GM12873 (cell line): ENCODE measurements at regions not wholly inside any gene's neighbourhood (a gene's known extent, or its start where the extent isn't known, plus 50 kb on each side); places are given as distances from the start of the nearest gene placed in this dataset.

Experiments used
- TF ChIP-seq, protein P1 (sequence below): IDR thresholded peaks from 2 replicates; pipeline ENCODE4 v1.5.1; 2012; ENCODE audit warnings: low read depth, mild to moderate bottlenecking, moderate library complexity, low read length, control low read depth; ENCODE audit not compliant: insufficient read depth; ENCODE audit errors: missing control alignments

GRCh38 chr4:152158225-152158624 lies 377.7 kb downstream of the FBXW7 start:
- TF ChIP-seq, protein P1, sequence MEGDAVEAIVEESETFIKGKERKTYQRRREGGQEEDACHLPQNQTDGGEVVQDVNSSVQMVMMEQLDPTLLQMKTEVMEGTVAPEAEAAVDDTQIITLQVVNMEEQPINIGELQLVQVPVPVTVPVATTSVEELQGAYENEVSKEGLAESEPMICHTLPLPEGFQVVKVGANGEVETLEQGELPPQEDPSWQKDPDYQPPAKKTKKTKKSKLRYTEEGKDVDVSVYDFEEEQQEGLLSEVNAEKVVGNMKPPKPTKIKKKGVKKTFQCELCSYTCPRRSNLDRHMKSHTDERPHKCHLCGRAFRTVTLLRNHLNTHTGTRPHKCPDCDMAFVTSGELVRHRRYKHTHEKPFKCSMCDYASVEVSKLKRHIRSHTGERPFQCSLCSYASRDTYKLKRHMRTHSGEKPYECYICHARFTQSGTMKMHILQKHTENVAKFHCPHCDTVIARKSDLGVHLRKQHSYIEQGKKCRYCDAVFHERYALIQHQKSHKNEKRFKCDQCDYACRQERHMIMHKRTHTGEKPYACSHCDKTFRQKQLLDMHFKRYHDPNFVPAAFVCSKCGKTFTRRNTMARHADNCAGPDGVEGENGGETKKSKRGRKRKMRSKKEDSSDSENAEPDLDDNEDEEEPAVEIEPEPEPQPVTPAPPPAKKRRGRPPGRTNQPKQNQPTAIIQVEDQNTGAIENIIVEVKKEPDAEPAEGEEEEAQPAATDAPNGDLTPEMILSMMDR, result no peak

- TF ChIP-seq, protein P1, result no peak
Measured at GRCh38 chr4:152157629-152158028, 378.3 kb downstream of the FBXW7 start.

GRCh38 chr4:152156442-152156841 lies 379.4 kb downstream of the FBXW7 start:
- TF ChIP-seq, protein P1, result no peak

DNA sequence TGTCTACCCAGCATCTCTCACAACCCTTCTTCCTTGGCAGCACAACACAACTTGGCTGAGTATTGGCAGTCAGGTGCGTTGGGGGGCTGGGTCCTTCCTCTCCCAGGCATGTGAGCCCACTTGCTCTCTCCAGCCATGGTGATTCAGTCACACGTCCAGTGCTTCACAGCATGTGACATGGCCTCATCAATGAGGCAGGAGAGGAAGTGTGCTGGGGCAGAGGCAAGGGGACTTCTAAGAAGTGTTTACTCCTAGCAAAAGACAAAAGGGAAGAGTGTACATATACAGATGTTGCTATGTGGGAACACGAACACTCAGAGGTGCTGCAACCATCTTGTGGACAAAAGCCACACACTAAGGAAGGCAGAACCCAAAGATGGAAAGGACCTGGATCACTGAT lies 380.8 kb downstream of the FBXW7 start:
- TF ChIP-seq, protein P1, result no peak

DNA sequence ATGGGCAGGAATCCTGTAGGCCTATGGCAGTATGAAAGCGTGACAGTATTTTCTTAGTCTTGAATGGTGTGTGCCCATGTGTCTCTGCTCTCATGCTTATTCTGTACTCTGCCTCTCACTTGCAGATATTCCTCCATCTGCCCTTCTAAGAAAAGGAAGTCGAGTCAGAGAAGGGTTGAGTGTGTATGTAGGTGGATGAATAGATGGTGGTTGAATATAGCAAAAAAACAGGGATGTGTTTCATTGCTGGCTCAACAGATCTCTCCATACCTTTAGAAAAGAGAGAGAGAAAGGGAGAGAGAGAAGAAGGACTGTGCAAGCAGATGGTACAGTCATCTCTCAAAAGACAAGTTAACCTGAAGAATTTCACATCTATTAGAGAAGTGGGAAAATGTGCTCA lies 381.5 kb downstream of the FBXW7 start:
- TF ChIP-seq, protein P1, result no peak

DNA sequence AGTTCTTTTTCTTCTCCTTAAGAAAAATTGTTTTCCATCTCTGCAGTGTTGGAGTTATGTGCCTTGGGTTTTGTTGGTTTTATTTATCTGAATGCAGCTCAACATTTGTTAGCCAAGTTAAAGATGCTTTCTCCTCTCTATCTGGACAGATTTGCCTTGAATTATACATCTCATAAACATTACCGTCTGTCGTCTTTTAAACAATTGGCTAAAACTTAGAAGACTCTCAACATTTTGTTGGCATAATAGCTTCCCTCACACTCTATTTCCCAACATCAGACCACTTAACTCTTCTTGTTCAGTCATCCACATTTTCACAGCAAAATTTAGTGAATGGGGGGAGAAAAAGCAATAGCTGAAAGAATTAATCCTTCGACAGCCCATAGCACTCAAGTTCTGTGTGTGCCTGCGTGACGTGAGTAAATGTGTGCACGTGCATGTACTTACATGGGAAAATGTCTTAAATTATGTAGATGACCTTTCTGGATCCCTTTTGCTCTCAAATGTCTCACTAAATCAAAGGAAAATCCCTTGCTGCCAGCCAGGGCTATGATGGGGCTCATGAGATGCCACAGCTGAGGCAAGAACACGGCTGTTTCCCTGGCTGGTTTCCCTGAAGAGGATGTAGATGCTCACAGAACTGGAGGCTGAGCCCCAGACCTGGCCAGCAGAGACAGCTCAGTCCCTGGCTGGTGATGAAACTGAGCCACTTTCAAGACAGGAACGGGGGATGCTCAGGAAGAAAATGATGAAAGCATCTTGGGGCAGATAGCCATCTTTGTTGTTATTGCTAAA lies 382.2 kb downstream of the FBXW7 start:
- TF ChIP-seq, protein P1, result no peak

- TF ChIP-seq, protein P1, result no peak
Measured at GRCh38 chr4:152150214-152150613, 385.7 kb downstream of the FBXW7 start.
